ENCODE measurements at regions not wholly inside any gene's neighbourhood (a gene's known extent, or its start where the extent isn't known, plus 50 kb on each side); places are given as distances from the start of the nearest gene placed in this dataset.

GRCh38 chr13:106109391-106109791 lies 426.1 kb downstream of the EFNB2 start:
- 66 to 67% methylated on average over 3 of the region's 3 CpGs for WGBS, 2 donors (ENCODE audit: low coverage in 1 of 2)
- H3K36me3 ChIP-seq: no peaks in the 10 kb centered on the region
- H3K9me3 ChIP-seq: no peaks in the 10 kb centered on the region
- H3K4me1 ChIP-seq: no peaks in the 10 kb centered on the region
- no peak for ATAC-seq
- H3K27ac ChIP-seq: no peak overlapping the region
- no peaks in the 10 kb centered on the region for H3K27me3 ChIP-seq
- TF ChIP-seq CTCF (IDR thresholded peaks at IDR 0.05) (no peak), POLR2A (IDR thresholded peaks at IDR 0.05) (no peak)
- no peak overlapping the region for H3K4me3 ChIP-seq

GRCh38 chr13:106108346-106108745 lies 427.1 kb downstream of the EFNB2 start:
- Histone ChIP-seq H3K27me3 (no peaks in the 10 kb centered on the region), H3K27ac (no peak overlapping the region), H3K9me3 (no peaks in the 10 kb centered on the region), H3K36me3 (no peaks in the 10 kb centered on the region), H3K4me1 (no peaks in the 10 kb centered on the region), H3K4me3 (no peak overlapping the region)
- WGBS, 2 donors (ENCODE audit: low coverage in 1 of 2): 46 to 93% methylated on average over 3 to 8 of the region's 9 CpGs
- no peak for ATAC-seq
- TF ChIP-seq EP300 (IDR thresholded peaks at IDR 0.05) (no peak), POLR2AphosphoS5 (IDR thresholded peaks at IDR 0.05) (no peak), POLR2A (IDR thresholded peaks at IDR 0.05) (no peak), CTCF (IDR thresholded peaks at IDR 0.05) (no peak)

GRCh38 chr13:106107061-106107460 lies 428.4 kb downstream of the EFNB2 start:
- Histone ChIP-seq H3K27me3 (no peaks in the 10 kb centered on the region), H3K9me3 (no peaks in the 10 kb centered on the region), H3K4me3 (no peak overlapping the region), H3K4me1 (no peaks in the 10 kb centered on the region), H3K36me3 (no peaks in the 10 kb centered on the region), H3K27ac (no peak overlapping the region)
- WGBS, 2 donors (ENCODE audit: low coverage in 1 of 2): 87 to 94% methylated on average over 6 to 7 of the region's 7 CpGs
- no peak for ATAC-seq
- TF ChIP-seq POLR2AphosphoS5 (IDR thresholded peaks at IDR 0.05): no peak
- TF ChIP-seq CTCF (IDR thresholded peaks at IDR 0.05): no peak
- TF ChIP-seq EP300 (IDR thresholded peaks at IDR 0.05): no peak
- no peak for TF ChIP-seq POLR2A (IDR thresholded peaks at IDR 0.05)

- H3K36me3 ChIP-seq: no peaks in the 10 kb centered on the region
- H3K9me3 ChIP-seq: no peaks in the 10 kb centered on the region
- no peak overlapping the region for H3K4me3 ChIP-seq
- WGBS, 2 donors (ENCODE audit: low coverage in 1 of 2): 46 to 67% methylated on average over 1 of the region's 1 CpG
- no peaks in the 10 kb centered on the region for H3K4me1 ChIP-seq
- ATAC-seq: no peak
- H3K27me3 ChIP-seq: no peaks in the 10 kb centered on the region
- TF ChIP-seq POLR2A (IDR thresholded peaks at IDR 0.05) (no peak), POLR2AphosphoS5 (IDR thresholded peaks at IDR 0.05) (no peak), EP300 (IDR thresholded peaks at IDR 0.05) (no peak), CTCF (IDR thresholded peaks at IDR 0.05) (no peak)
- no peak overlapping the region for H3K27ac ChIP-seq
Observed at GRCh38 chr13:106105153-106105552, 430.3 kb downstream of the EFNB2 start.

GRCh38 chr13:106104281-106104901 lies 431.1 kb downstream of the EFNB2 start:
- 33 to 76% methylated on average over 1 to 3 of the region's 3 CpGs for WGBS, 2 donors (ENCODE audit: low coverage in 1 of 2)
- Histone ChIP-seq H3K27me3 (no peaks in the 10 kb centered on the region), H3K4me1 (no peaks in the 10 kb centered on the region), H3K4me3 (no peak overlapping the region), H3K36me3 (no peaks in the 10 kb centered on the region), H3K27ac (no peak overlapping the region), H3K9me3 (no peaks in the 10 kb centered on the region)
- TF ChIP-seq CTCF (IDR thresholded peaks at IDR 0.05) (no peak), POLR2A (IDR thresholded peaks at IDR 0.05) (no peak), EP300 (IDR thresholded peaks at IDR 0.05) (no peak), POLR2AphosphoS5 (IDR thresholded peaks at IDR 0.05) (no peak)
- ATAC-seq: no peak

Measured in gastroesophageal sphincter (tissue), 4 donors.